AG04449 (cell line): ENCODE measurements at regions not wholly inside any gene's neighbourhood (a gene's known extent, or its start where the extent isn't known, plus 50 kb on each side); places are given as distances from the start of the nearest gene placed in this dataset.

ENCODE experiments used
- CTCF ChIA-PET: fragments of 350-600 bp; formaldehyde crosslinking; extraction: SDS; loops from one replicate; lab custom pipeline; 2021; ENCODE audit warnings: antibody characterized with exemption; lab: Yijun Ruan, JAX
- POLR2A ChIA-PET: fragments of 400-600, 350-600 bp; formaldehyde crosslinking; extraction: SDS; loops from one replicate; lab custom pipeline; 2020; ENCODE audit warnings: antibody characterized with exemption, inconsistent platforms; lab: Yijun Ruan, JAX
- DNase-seq: peaks from one replicate; pipeline ENCODE4 v3.0.0-alpha.2; 2010; ENCODE audit warnings: low read depth, low spot score
- H3K4me3 ChIP-seq: 2 replicates; pipeline ENCODE4 v1.5.1; 2011; ENCODE audit warnings: low read depth, mild to moderate bottlenecking, control low read depth, low read length
- CTCF ChIP-seq: IDR thresholded peaks from one replicate; pipeline ENCODE4 v1.5.1; 2011; ENCODE audit warnings: mild to moderate bottlenecking, moderate library complexity, low read length, control low read depth, inconsistent platforms; ENCODE audit not compliant: insufficient read depth; ENCODE audit errors: missing control alignments

DNA sequence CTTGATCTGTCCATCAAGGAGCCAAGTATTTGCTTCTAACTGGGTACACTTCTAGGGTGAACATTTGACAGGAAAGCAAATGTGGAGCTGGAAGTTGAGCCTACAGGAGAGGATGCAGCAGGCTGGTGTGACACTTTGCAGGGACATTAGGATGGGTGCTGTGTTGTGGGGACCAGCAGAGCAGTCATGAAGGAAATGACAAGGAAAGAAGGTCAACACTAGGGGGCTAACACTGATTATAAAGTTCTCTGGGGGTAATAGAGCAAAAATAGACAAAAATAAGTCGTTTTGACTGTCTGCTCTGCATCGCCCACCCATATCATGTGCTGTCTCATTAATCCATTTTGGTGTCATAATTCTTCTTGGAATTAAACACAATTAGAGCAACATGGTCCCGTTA lies 652.4 kb downstream of the STK39 start:
- DNase-seq, result no peak
- H3K4me3 ChIP-seq, result no peak overlapping the region
- no peak for TF ChIP-seq CTCF
- ChIA-PET POLR2A (no interaction called here), CTCF (no interaction called here)

DNA sequence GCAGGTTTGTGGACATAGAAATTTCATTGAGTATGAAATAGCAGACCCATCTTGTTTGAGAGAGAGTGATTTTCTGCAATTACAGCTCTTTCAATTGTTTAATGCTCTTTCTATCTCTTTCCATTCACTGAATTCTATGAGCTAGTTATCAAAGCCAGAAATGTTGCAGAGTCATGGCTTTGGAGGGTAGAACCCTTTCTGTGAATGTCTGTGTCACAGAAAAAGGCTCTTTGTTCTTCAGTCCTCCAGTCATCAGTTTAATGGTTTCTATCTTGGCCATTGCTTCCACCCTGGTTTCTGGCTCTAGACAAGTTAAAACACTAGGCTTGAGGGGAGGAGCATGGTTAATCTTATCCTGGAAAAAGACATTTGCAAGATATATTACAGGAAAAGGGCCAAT lies 655.0 kb downstream of the STK39 start:
- ChIA-PET POLR2A (no interaction called here), CTCF (no interaction called here)
- H3K4me3 ChIP-seq, result no peak overlapping the region
- DNase-seq, result no peak
- TF ChIP-seq CTCF, result no peak

DNA sequence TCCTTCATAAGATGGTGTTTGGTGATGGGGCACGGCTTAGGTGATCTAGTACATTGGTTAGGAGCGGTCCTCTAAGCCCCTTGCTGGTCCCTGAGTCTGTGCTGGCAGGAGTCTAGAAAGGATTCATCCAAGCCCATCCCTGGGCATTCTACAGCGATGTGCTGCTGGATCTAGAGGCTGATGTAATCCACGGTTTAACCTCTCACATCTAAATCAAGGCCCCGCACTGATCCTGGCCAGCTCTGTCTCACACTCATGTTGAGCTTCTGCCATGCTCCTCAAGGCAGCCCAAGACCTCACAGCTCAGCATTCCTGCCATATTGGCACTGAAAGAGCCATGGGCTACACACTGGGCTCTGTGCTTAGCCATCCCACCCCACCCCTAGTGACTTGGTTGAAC lies 664.8 kb downstream of the STK39 start:
- H3K4me3 ChIP-seq, result no peak overlapping the region
- CTCF ChIA-PET, result no interaction called here
- POLR2A ChIA-PET, result no interaction called here
- no peak for DNase-seq
- TF ChIP-seq CTCF, result no peak

DNA sequence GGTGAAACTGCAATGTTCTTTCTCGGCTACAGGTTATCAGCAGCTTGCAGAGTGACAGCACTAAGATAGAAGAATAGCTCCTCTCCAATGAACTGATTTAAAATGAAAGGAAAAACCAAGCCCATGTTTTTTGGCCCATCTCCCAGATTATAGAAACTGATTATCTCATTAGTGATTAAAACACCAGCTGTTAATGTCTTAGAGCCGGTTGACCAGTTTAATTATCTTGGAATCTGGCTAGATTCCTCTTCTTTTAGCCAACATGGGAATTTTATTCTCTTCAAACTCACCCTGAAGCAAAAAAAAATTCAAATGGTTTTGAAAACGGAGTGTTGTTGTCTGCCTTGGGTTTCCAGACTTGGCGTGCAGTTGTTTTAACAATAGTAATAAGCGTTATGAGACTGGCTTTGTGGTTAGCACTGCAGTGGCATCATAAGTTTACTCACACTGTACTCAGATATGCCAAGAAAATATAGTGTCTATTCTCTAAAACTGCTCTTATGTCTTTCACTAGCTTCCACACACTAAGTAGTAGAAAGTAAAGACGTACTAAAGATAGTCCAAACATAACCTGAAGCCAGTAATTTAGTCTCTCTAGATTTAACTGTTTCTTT lies 665.3 kb downstream of the STK39 start:
- ChIA-PET CTCF (no interaction called here), POLR2A (no interaction called here)
- no peak for DNase-seq

GRCh38 chr2:167579826-167580225 lies 667.6 kb downstream of the STK39 start:
- ChIA-PET POLR2A (no interaction called here), CTCF (no interaction called here)
- no peak overlapping the region for H3K4me3 ChIP-seq
- no peak for TF ChIP-seq CTCF
- DNase-seq, result no peak

More for the DNA sequence above, 665.3 kb downstream of the STK39 start:
- H3K4me3 ChIP-seq, result no peak overlapping the region
- TF ChIP-seq CTCF, result no peak

DNA sequence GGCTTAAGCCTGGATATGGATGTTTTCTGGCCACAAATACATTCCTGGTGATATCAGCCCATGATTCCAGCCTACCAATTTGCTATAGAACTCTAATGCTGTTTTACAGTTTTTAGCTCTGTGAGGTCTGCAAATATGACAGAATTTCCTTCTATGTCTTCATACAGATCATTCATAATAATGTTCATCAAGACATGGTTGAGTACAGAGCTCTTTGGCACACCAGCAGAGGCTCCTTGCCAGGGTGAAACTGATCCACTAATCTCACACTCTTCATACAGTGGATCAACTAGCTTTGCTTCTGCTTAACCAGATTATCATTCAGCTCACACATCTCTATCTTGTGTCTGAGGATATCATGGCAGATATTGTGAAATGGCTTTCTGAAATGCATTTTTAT lies 672.1 kb downstream of the STK39 start:
- TF ChIP-seq CTCF, result no peak
- ChIA-PET CTCF (no interaction called here), POLR2A (no interaction called here)
- DNase-seq, result no peak
- no peak overlapping the region for H3K4me3 ChIP-seq
